ENCODE measurements at regions not wholly inside any gene's neighbourhood (a gene's known extent, or its start where the extent isn't known, plus 50 kb on each side); places are given as distances from the start of the nearest gene placed in this dataset.

- TF ChIP-seq CBX5 (IDR thresholded peaks at IDR 0.05; ENCODE audit: low read depth, low read length) = no peak
- TF ChIP-seq GTF2F1 (IDR thresholded peaks at IDR 0.05; ENCODE audit: borderline replicate concordance, low read depth, low read length) = no peak
- TF ChIP-seq SRF (IDR thresholded peaks at IDR 0.05; ENCODE audit: low read depth, low read length) = no peak
Measured at GRCh38 chr3:976006-976405, 116.8 kb upstream of the CNTN6 start (continued).

Measured in H1 (cell line).